Psoas muscle (tissue), 7 donors: ENCODE measurements at regions not wholly inside any gene's neighbourhood (a gene's known extent, or its start where the extent isn't known, plus 50 kb on each side); places are given as distances from the start of the nearest gene placed in this dataset.
"Not testable (repeated sequence)": the region's sequence is repeated elsewhere in the genome, so short reads cannot be mapped to it uniquely, and the experiment has no call there.

ENCODE experiments used
- ATAC-seq, 4 donors: fragments of 200-7000 bp; cut with Tn5 transposase; one replicate each; pipeline ENCODE4 v1.9.1; 2020; ENCODE audit warnings: moderate library complexity in 3 of 4, mild to moderate bottlenecking in 2 of 4
- DNase-seq, 2 donors: peaks; one replicate each; pipeline ENCODE4 v3.0.0-alpha.2; 2020
- H3K27ac ChIP-seq: fragments of 200-600 bp; one replicate; pipeline ENCODE4 v1.8.0; 2022
- H3K27me3 ChIP-seq, 3 donors: fragments of 200-600 bp in 1 of 3; one replicate each; pipeline versions ENCODE4 v1.6.1 to v1.8.0; 2013 to 2022; ENCODE audit warnings: low read length in 2 of 3, mild to moderate bottlenecking in 2 of 3, moderate library complexity in 1 of 3; ENCODE audit not compliant: insufficient read depth in 3 of 3
- H3K36me3 ChIP-seq, 2 donors: fragments of 200-600 bp in 1 of 2; one replicate each; pipeline versions ENCODE4 v1.6.1 to v1.8.0; 2013 to 2022; ENCODE audit warnings: low read depth in 1 of 2, mild to moderate bottlenecking in 1 of 2, moderate library complexity in 1 of 2; ENCODE audit not compliant: insufficient read depth in 1 of 2
- H3K4me1 ChIP-seq: fragments of 200-600 bp; one replicate; pipeline ENCODE4 v1.8.0; 2022
- H3K4me3 ChIP-seq: fragments of 200-600 bp; one replicate; pipeline ENCODE4 v1.8.0; 2022; ENCODE audit warnings: mild to moderate bottlenecking
- H3K9me3 ChIP-seq: fragments of 200-600 bp; one replicate; pipeline ENCODE4 v1.8.0; 2022
- CTCF ChIP-seq: fragments of 200-600 bp; IDR thresholded peaks from one replicate; pipeline ENCODE4 v1.8.0; 2022; ENCODE audit warnings: antibody characterized with exemption
- WGBS, 3 donors: extraction: QIAGEN DNeasy Blood & Tissue Kit; methylation state at CpG; one replicate each; pipeline versions ENCODE4 v1.1.6 to v1.1.7; 2013; 5-methylcytosine and 5-hydroxymethylcytosine counted together
- intact Hi-C, 2 donors: fragments of 100-400 bp; cut with DNase I; formaldehyde crosslinking; loops; one replicate each; pipeline versions ENCODE4 v1.11.0 to v1.14.2; 2022
- donor health status: healthy with polysubstance abuse.
- donor health status: DM: no; HTN: no; CAD: no; lungs with moderate emphysema.
- donor health status: Bipolar disorder and iron deficiency.
- donor health status: healthy.
- donor health status: DM: yes; HTN: yes; CAD: no.
- donor health status: DM: no; HTN: no; CAD: no.
- donor health status: DM: yes; HTN: yes; CAD: no.

- ATAC-seq: no peak
- no peak for TF ChIP-seq CTCF
- no peaks in the 10 kb centered on the region for H3K4me1 ChIP-seq
Observed at GRCh38 chr20:55937283-55937682, 68.0 kb downstream of the CBLN4 start.

GRCh38 chr20:55936209-55936595, 69.1 kb downstream of the CBLN4 start:
- H3K36me3 ChIP-seq: no peaks in the 10 kb centered on the region
- no peaks in the 10 kb centered on the region for H3K9me3 ChIP-seq
- H3K4me1 ChIP-seq: no peaks in the 10 kb centered on the region
- intact Hi-C loops: no loop called here
- 61 to 77% (median 76%) methylated on average over 2 of the region's 2 CpGs for WGBS, 3 donors
- no peak overlapping the region for H3K27ac ChIP-seq
- TF ChIP-seq CTCF: no peak
- ATAC-seq (no peak), DNase-seq (no peak)
- H3K4me3 ChIP-seq: no peak overlapping the region
- H3K27me3 ChIP-seq: peaks cover 0 to 2% (median 0%) of the 10 kb centered on the region in 3 donors

More at GRCh38 chr20:55937283-55937682, 68.0 kb downstream of the CBLN4 start:
- Histone ChIP-seq H3K27ac (no peak overlapping the region), H3K27me3 (peaks cover 0 to 2% (median 0%) of the 10 kb centered on the region in 3 donors), H3K4me3 (no peak overlapping the region), H3K9me3 (no peaks in the 10 kb centered on the region), H3K36me3 (no peaks in the 10 kb centered on the region)
- intact Hi-C loops: no loop called here
- no peak for DNase-seq
- WGBS, 3 donors: 57 to 71% (median 62%) methylated on average over 3 of the region's 3 CpGs

GRCh38 chr20:55935448-55936208, 69.7 kb downstream of the CBLN4 start:
- peak in 1 of 2 donors; percentile 18 for DNase-seq
- Histone ChIP-seq H3K36me3 (no peaks in the 10 kb centered on the region), H3K9me3 (no peaks in the 10 kb centered on the region), H3K4me1 (no peaks in the 10 kb centered on the region), H3K27ac (no peak overlapping the region), H3K27me3 (peaks cover 0 to 2% (median 0%) of the 10 kb centered on the region in 3 donors), H3K4me3 (no peak overlapping the region)
- 22 to 34% (median 29%) methylated on average over 3 of the region's 3 CpGs for WGBS, 3 donors
- intact Hi-C loops: no loop called here
- TF ChIP-seq CTCF: no peak
- no peak for ATAC-seq

- TF ChIP-seq CTCF: no peak
- no peaks in the 10 kb centered on the region for H3K9me3 ChIP-seq
- peaks cover 0 to 2% (median 0%) of the 10 kb centered on the region in 3 donors for H3K27me3 ChIP-seq
- 73 to 82% (median 82%) methylated on average over 2 of the region's 2 CpGs for WGBS, 3 donors
- H3K27ac ChIP-seq: no peak overlapping the region
- H3K4me1 ChIP-seq: no peaks in the 10 kb centered on the region
- ATAC-seq: no peak
- no peak overlapping the region for H3K4me3 ChIP-seq
- intact Hi-C loops: no loop called here
- no peaks in the 10 kb centered on the region for H3K36me3 ChIP-seq
- DNase-seq: no peak
Observed at GRCh38 chr20:55934146-55934545, 71.2 kb downstream of the CBLN4 start.

GRCh38 chr20:55930876-55931275, 74.4 kb downstream of the CBLN4 start:
- H3K36me3 ChIP-seq, ATAC-seq, H3K4me3 ChIP-seq, DNase-seq, intact Hi-C loops, H3K9me3 ChIP-seq, H3K4me1 ChIP-seq, H3K27ac ChIP-seq, H3K27me3 ChIP-seq: not testable (repeated sequence)
- WGBS, 3 donors: 67 to 76% (median 75%) methylated on average over 2 of the region's 2 CpGs
